IMR-90 (cell line): ENCODE measurements at regions not wholly inside any gene's neighbourhood (a gene's known extent, or its start where the extent isn't known, plus 50 kb on each side); places are given as distances from the start of the nearest gene placed in this dataset.

Source experiments
- ATAC-seq: fragments of 200-7000 bp; cut with Tn5 transposase; 2 replicates; pipeline ENCODE4 v1.9.1; 2020; ENCODE audit warnings: low read depth, mild to moderate bottlenecking, moderate library complexity
- BruUV-seq: library from RNA; stranded (reverse); fragments of 400-500 nt; replicated peaks from 2 replicates; lab custom pipeline; 2021; lab: Mats Ljungman, UMichigan
- CTCF ChIA-PET: fragments of 300-600 bp; formaldehyde crosslinking; extraction: SDS; loops from one replicate; lab custom pipeline; 2021; ENCODE audit warnings: antibody characterized with exemption; lab: Yijun Ruan, JAX
- POLR2A ChIA-PET: fragments of 300-600 bp; sonication (Branson Sonifier 250); formaldehyde crosslinking; loops from one replicate; lab custom pipeline; 2022; ENCODE audit warnings: antibody characterized with exemption; ENCODE audit not compliant: unreplicated experiment; lab: Charles Lee
- DNase-seq: peaks from one replicate; pipeline ENCODE4 v3.0.0; 2013
- H2AFZ ChIP-seq: replicated peaks from 2 replicates; pipeline ENCODE3; 2013; ENCODE audit warnings: low read length, mild to moderate bottlenecking; ENCODE audit not compliant: poor library complexity
- H2AK5ac ChIP-seq: 2 replicates; pipeline ENCODE4 v1.6.1; 2013; ENCODE audit warnings: low read depth, low read length, inconsistent platforms
- H2AK9ac ChIP-seq: replicated peaks from 2 replicates; pipeline ENCODE3; 2013; ENCODE audit warnings: mild to moderate bottlenecking, low read depth, low read length, moderate library complexity; ENCODE audit not compliant: poor library complexity
- H2BK120ac ChIP-seq: 2 replicates; pipeline ENCODE4 v1.6.1; 2013; ENCODE audit warnings: low read depth, low read length, inconsistent platforms
- H2BK15ac ChIP-seq: 3 replicates; pipeline ENCODE4 v1.6.1; 2013; ENCODE audit warnings: low read depth, low read length, inconsistent platforms
- H2BK20ac ChIP-seq: 2 replicates; pipeline ENCODE4 v1.6.1; 2013; ENCODE audit warnings: low read depth, mild to moderate bottlenecking, inconsistent platforms, low read length, moderate library complexity
- H2BK5ac ChIP-seq: 2 replicates; pipeline ENCODE4 v1.6.1; 2013; ENCODE audit warnings: mild to moderate bottlenecking, low read depth, low read length, inconsistent platforms; ENCODE audit not compliant: poor library complexity, severe bottlenecking
- H3K14ac ChIP-seq: replicated peaks from 2 replicates; pipeline ENCODE4 v1.6.1; 2013; ENCODE audit warnings: low read depth, low read length, inconsistent platforms
- H3K18ac ChIP-seq: 2 replicates; pipeline ENCODE4 v1.6.1; 2013; ENCODE audit warnings: low read depth, low read length, control low read depth
- H3K23ac ChIP-seq: 2 replicates; pipeline ENCODE4 v1.6.1; 2013; ENCODE audit warnings: low read depth, low read length, inconsistent platforms
- H3K27ac ChIP-seq: 2 replicates; pipeline ENCODE4 v1.5.1; 2013; ENCODE audit warnings: mild to moderate bottlenecking, control low read depth, low read length; ENCODE audit not compliant: insufficient read depth
- H3K27me3 ChIP-seq: 2 replicates; pipeline ENCODE4 v1.6.1; 2013; ENCODE audit warnings: low read length; ENCODE audit not compliant: control insufficient read depth, insufficient read depth
- H3K36me3 ChIP-seq: 2 replicates; pipeline ENCODE4 v1.6.1; 2013; ENCODE audit warnings: low read length, mixed read lengths; ENCODE audit not compliant: control insufficient read depth, insufficient read depth
- H3K4ac ChIP-seq: 2 replicates; pipeline ENCODE4 v1.6.1; 2013; ENCODE audit warnings: low read depth, low read length, inconsistent platforms
- H3K4me1 ChIP-seq: 2 replicates; pipeline ENCODE4 v1.6.1; 2013; ENCODE audit warnings: low read length, mixed read lengths; ENCODE audit not compliant: control insufficient read depth, insufficient read depth
- H3K4me2 ChIP-seq: 2 replicates; pipeline ENCODE4 v1.6.1; 2013; ENCODE audit warnings: low read depth, mild to moderate bottlenecking, control low read depth, low read length, moderate library complexity
- H3K4me3 ChIP-seq: 2 replicates; pipeline ENCODE4 v1.5.1; 2013; ENCODE audit warnings: low read depth, mild to moderate bottlenecking, control low read depth, low read length, moderate library complexity; ENCODE audit not compliant: insufficient read depth
- H3K56ac ChIP-seq: 2 replicates; pipeline ENCODE4 v1.6.1; 2013; ENCODE audit warnings: low read length, inconsistent platforms; ENCODE audit not compliant: insufficient read depth; ENCODE audit errors: extremely low read depth
- H3K79me1 ChIP-seq, 2 experiments: 2 replicates each; pipeline ENCODE4 v1.6.1; 2013; ENCODE audit warnings: low read length in 2 of 2, inconsistent platforms in 1 of 2, low read depth in 1 of 2
- H3K9ac ChIP-seq: 2 replicates; pipeline ENCODE4 v1.6.1; 2013; ENCODE audit warnings: low read depth, low read length, control low read depth
- H3K9me1 ChIP-seq: 2 replicates; pipeline ENCODE4 v1.6.1; 2013; ENCODE audit warnings: low read length, inconsistent platforms; ENCODE audit not compliant: insufficient read depth
- H3K9me3 ChIP-seq: 2 replicates; pipeline ENCODE4 v1.6.1; 2013; ENCODE audit warnings: low read length; ENCODE audit not compliant: control insufficient read depth, insufficient read depth
- H4K20me1 ChIP-seq: 2 replicates; pipeline ENCODE4 v1.6.1; 2013; ENCODE audit warnings: low read length, inconsistent platforms; ENCODE audit not compliant: insufficient read depth
- H4K5ac ChIP-seq: 2 replicates; pipeline ENCODE4 v1.6.1; 2013; ENCODE audit warnings: mild to moderate bottlenecking, low read depth, low read length, control low read depth
- H4K8ac ChIP-seq, 2 experiments: 2 replicates each; pipeline ENCODE4 v1.6.1; 2013; ENCODE audit warnings: low read depth in 2 of 2, low read length in 2 of 2, control low read depth in 1 of 2, inconsistent platforms in 1 of 2
- H4K91ac ChIP-seq: 2 replicates; pipeline ENCODE4 v1.6.1; 2013; ENCODE audit warnings: low read depth, low read length, inconsistent platforms; ENCODE audit not compliant: insufficient read depth
- BHLHE40 ChIP-seq: fragments of 150-350 bp; IDR thresholded peaks from 2 replicates; pipeline ENCODE4 v1.6.1; 2016; ENCODE audit warnings: mild to moderate bottlenecking, low read depth, low read length
- CHD1 ChIP-seq: IDR thresholded peaks from 2 replicates; pipeline ENCODE4 v1.6.1; 2012; ENCODE audit warnings: low read depth, low read length, improper control_type of control experiment
- FOS ChIP-seq: fragments of 150-350 bp; IDR thresholded peaks from 2 replicates; pipeline ENCODE4 v1.6.1; 2016; ENCODE audit warnings: low read depth, low read length
- MAFK ChIP-seq: IDR thresholded peaks from 2 replicates; pipeline ENCODE4 v1.6.1; 2012; ENCODE audit warnings: low read depth, low read length, improper control_type of control experiment
- MAZ ChIP-seq: IDR thresholded peaks from 2 replicates; pipeline ENCODE4 v1.6.1; 2012; ENCODE audit warnings: low read depth, mild to moderate bottlenecking, low read length, improper control_type of control experiment, moderate library complexity, borderline replicate concordance
- NFE2L2 ChIP-seq: fragments of 150-350 bp; IDR thresholded peaks from 2 replicates; pipeline ENCODE4 v1.6.1; 2016; ENCODE audit warnings: low read depth, mild to moderate bottlenecking, low read length
- POLR2A ChIP-seq: IDR thresholded peaks from 2 replicates; pipeline ENCODE4 v1.6.1; 2012; ENCODE audit warnings: mild to moderate bottlenecking, low read depth, low read length
- RAD21 ChIP-seq: IDR thresholded peaks from 2 replicates; pipeline ENCODE4 v1.6.1; 2012; ENCODE audit warnings: low read length, improper control_type of control experiment
- USF2 ChIP-seq: fragments of 150-350 bp; IDR thresholded peaks from 2 replicates; pipeline ENCODE4 v1.6.1; 2017; ENCODE audit warnings: mild to moderate bottlenecking, antibody characterized with exemption, low read length, low read depth
- WGBS, 2 experiments: methylation state at CpG; one replicate each; pipeline versions ENCODE4 v1.1.5 to v1.1.7; 2013; ENCODE audit warnings: missing lambda C conversion rate in 2 of 2; ENCODE audit not compliant: insufficient read length in 1 of 2; ENCODE audit errors: extremely low coverage in 2 of 2; 5-methylcytosine and 5-hydroxymethylcytosine counted together
- dilution Hi-C: fragments of 300-500 bp; cut with HindIII; formaldehyde crosslinking; loops from one replicate; pipeline ENCODE4 v1.14.3; 2018; ENCODE audit warnings: low sequenced_read_pairs; ENCODE audit not compliant: unreplicated experiment
- in situ Hi-C: fragments of 300-500 bp; cut with MboI; formaldehyde crosslinking; loops from 3 replicates; pipeline ENCODE4 v1.14.3; 2019; ENCODE audit warnings: low sequenced_read_pairs, inconsistent platforms, mixed read lengths
- intact Hi-C: fragments of 100-400 bp; cut with micrococcal nuclease; formaldehyde crosslinking; loops from 2 replicates; pipeline ENCODE4 v1.10.0; 2022
- TF ChIP-seq, protein P1 (sequence below): fragments of 150-350 bp; IDR thresholded peaks from 2 replicates; pipeline ENCODE4 v1.6.1; 2016; ENCODE audit warnings: low read depth, mild to moderate bottlenecking, low read length, moderate library complexity, borderline replicate concordance

GRCh38 chr2:139454251-139454650 is 674.1 kb upstream of the NXPH2 start:
- ChIA-PET POLR2A (no interaction called here), CTCF (no interaction called here)
- intact Hi-C loops (no loop called here), in situ Hi-C loops (no loop called here), dilution Hi-C loops (no loop called here)
- Histone ChIP-seq H4K5ac (no peak overlapping the region), H3K23ac (no peak overlapping the region), H2AK9ac (no peak overlapping the region), H3K36me3 (no peaks in the 10 kb centered on the region), H3K56ac (no peak overlapping the region), H3K27ac (no peak overlapping the region), H3K27me3 (no peaks in the 10 kb centered on the region), H2AFZ (no peak overlapping the region), H3K79me1 (no peaks in the 10 kb centered on the region), H3K18ac (no peak overlapping the region), H2BK120ac (no peak overlapping the region), H2BK15ac (no peak overlapping the region), H2AK5ac (no peak overlapping the region), H3K4me3 (no peak overlapping the region), H3K14ac (no peak overlapping the region), H3K9me1 (no peaks in the 10 kb centered on the region), H3K9ac (no peak overlapping the region), H4K8ac (no peak overlapping the region), H2BK20ac (no peak overlapping the region), H2BK5ac (no peak overlapping the region), H3K4me2 (no peak overlapping the region), H4K20me1 (no peaks in the 10 kb centered on the region), H4K91ac (no peak overlapping the region), H3K4me1 (no peaks in the 10 kb centered on the region), H3K4ac (no peak overlapping the region), H3K9me3 (peaks cover 13% of the 10 kb centered on the region; the same call in 1 of the 2 replicates)
- DNase-seq (no peak), ATAC-seq (no peak)
- TF ChIP-seq NFE2L2 (no peak), POLR2A (no peak), BHLHE40 (no peak), CHD1 (no peak), MAFK (no peak), FOS (no peak), MAZ (no peak), RAD21 (no peak), USF2 (no peak)
- TF ChIP-seq, protein P1, sequence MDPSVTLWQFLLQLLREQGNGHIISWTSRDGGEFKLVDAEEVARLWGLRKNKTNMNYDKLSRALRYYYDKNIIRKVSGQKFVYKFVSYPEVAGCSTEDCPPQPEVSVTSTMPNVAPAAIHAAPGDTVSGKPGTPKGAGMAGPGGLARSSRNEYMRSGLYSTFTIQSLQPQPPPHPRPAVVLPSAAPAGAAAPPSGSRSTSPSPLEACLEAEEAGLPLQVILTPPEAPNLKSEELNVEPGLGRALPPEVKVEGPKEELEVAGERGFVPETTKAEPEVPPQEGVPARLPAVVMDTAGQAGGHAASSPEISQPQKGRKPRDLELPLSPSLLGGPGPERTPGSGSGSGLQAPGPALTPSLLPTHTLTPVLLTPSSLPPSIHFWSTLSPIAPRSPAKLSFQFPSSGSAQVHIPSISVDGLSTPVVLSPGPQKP, result no peak
- WGBS, 2 experiments, result no CpG with 5 or more reads among the region's 1 CpG
- BruUV-seq, result no TSS peak
